ENCODE measurements at regions not wholly inside any gene's neighbourhood (a gene's known extent, or its start where the extent isn't known, plus 50 kb on each side); places are given as distances from the start of the nearest gene placed in this dataset.
A peak's percentile ranks its signal among the peaks of the same experiment; 100 is the strongest.
"Not testable (repeated sequence)": the region's sequence is repeated elsewhere in the genome, so short reads cannot be mapped to it uniquely, and the experiment has no call there.

- no peak for DNase-seq
Observed at GRCh38 chr10:114872519-114873087, 51.0 kb downstream of the FHIP2A start.

DNA sequence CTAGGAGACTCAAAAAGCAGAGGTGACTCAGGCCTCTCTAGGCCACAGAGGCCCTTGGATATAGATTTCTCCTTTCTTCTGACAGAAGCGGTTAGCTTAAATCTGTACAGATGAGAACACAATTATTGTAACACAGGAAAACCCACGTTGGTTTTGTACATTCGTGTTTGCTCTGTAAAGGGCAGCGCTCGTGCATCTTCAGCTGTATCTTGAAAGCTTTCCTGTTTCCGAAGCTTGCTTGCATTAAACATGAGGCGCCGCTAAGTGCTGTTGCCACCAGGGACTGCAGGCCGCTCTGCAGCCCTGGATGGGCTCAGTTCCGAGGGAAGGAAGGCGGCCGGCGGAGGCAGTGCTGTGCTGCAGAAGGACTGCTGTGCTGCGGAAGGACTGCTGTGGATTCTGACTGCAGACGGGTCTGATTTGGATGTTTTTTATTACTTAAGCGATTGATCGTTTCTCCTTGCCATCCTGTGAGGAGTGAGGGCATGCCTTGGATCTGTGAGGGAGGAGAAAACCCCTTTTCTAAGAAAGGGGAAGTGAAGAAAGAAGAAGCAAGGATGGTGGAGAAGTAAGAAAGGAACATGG lies 53.3 kb downstream of the FHIP2A start:
- no peak for DNase-seq

GRCh38 chr10:114875590-114876081 lies 54.1 kb downstream of the FHIP2A start:
- not testable (repeated sequence) for DNase-seq

GRCh38 chr10:114876169-114876568 lies 54.6 kb downstream of the FHIP2A start:
- no peak for DNase-seq

DNA sequence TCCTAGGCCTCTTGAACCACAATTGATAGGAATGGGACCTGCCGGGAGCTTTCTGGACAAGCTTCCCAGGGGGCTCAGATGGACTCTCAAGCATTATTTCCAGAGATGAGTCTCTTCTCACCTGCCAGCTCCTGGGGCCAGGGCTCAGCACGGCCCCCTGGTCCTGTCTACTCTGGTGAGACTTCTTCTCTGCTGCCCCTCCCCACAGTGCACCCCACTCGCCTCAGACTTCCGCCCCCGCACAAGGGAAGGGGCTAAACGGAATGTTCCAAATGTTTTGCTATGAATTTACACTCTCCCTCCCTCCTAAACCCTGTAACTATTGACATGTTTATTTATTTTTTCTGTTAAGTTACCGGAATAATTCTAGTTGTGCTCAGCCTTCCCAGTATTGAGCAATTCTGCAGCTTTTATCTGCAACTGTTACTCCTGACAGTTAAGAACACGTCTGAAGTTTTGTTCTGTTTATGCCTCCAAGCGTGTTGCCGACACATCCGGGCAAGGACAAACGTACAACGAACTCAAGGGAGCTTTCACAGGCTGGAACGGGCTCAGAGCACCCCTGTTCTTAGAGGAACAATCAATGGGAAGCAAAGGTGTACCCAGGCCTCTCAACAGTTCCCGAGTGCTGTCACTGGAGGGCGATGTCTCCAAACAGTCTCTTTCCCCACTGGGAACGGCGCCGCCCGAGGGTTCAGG lies 55.2 kb downstream of the FHIP2A start:
- DNase-seq = peak; percentile 19

GRCh38 chr10:114877301-114877644 lies 55.7 kb downstream of the FHIP2A start:
- no peak for DNase-seq

GRCh38 chr10:114879093-114879492 lies 57.5 kb downstream of the FHIP2A start:
- no peak for DNase-seq

DNA sequence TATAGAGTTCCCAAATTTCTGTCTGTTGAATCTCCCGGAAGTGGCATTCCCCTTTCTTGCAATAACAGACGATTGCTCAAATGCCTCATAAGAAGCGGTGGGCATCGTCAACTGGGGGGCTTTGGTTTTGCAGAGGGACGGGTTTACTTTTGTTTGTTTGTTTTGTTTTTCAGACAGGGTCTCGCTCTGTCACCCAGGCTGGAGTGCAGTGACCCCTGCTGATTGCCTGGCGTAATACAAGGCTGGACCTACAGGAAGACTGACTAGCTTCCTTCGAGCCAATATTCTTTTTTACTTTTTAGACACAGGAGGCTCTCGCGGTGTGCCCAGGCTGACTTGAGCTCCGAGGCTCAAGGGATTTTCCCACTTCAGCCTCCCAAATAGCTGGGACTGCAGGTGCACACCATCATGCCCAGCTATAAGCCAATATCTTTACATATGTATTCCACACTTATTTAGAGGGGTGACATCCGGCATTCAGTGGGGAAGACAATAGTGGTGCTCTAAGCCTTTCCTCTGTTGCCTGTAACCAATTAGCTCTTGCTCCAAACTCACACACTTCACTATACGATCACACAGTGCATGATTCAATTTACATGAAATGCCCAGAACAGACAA lies 58.1 kb downstream of the FHIP2A start:
- no peak for DNase-seq

DNA sequence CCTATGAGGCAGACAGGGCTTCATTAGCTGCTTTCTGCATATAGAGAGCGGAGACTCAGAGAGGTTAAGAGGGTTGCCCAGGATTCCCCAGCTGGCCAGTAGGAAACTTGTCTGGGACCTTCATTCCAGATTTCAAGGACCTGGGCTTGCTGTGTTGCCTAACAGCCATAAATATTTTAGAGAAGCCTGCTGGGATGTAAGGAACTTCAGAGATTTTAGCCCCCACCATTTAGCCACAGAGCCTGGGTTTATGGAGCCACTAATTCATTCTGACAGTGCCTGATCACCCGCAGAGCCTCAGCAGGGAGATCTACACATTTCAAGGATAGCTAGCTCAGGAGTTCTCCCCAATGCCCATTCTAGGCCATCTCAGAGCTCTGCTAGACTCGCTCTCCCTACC lies 56.6 kb upstream of the TRUB1 start:
- no peak for DNase-seq

DNA sequence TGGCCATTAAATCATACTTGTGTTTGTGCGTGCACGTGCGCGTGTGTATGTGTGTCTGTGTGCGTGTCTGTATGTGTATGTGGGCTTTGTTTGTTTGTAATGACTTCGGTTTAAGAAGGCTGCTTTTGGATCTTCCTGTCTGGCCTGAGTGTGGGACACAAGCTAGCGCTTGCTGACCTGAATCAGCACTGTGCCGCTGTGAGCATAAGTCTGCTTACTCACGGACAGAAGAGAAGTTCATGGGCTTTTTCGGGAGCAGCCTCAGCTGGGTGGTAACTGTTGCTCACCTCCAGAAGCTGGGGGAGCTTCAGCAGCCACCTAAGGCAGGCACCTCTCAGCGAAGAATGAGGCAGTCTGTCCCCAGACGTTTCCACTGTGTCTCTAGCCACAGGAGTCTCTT lies 56.1 kb upstream of the TRUB1 start:
- DNase-seq = no peak

- no peak for DNase-seq
Observed at GRCh38 chr10:114885443-114885842, 52.6 kb upstream of the TRUB1 start.
